Mucosa of rectum (tissue), 2 donors: ENCODE measurements at regions not wholly inside any gene's neighbourhood (a gene's known extent, or its start where the extent isn't known, plus 50 kb on each side); places are given as distances from the start of the nearest gene placed in this dataset.

Experiments used
- H3K27ac ChIP-seq, 2 donors: one replicate each; pipeline ENCODE4 v1.7.0; 2013; ENCODE audit warnings: inconsistent platforms in 2 of 2, low read depth in 2 of 2, low read length in 2 of 2
- H3K27me3 ChIP-seq, 2 donors: one replicate each; pipeline ENCODE4 v1.7.0; 2013; ENCODE audit warnings: low read length in 2 of 2; ENCODE audit not compliant: control insufficient read depth in 2 of 2, insufficient read depth in 2 of 2
- H3K36me3 ChIP-seq, 2 donors: one replicate each; pipeline ENCODE4 v1.7.0; 2013; ENCODE audit warnings: low read length in 2 of 2; ENCODE audit not compliant: control insufficient read depth in 2 of 2, insufficient read depth in 2 of 2
- H3K4me1 ChIP-seq, 2 donors: one replicate each; pipeline ENCODE4 v1.7.0; 2013; ENCODE audit warnings: low read length in 2 of 2, mild to moderate bottlenecking in 1 of 2; ENCODE audit not compliant: control insufficient read depth in 2 of 2, insufficient read depth in 2 of 2
- H3K4me3 ChIP-seq, 2 donors: one replicate each; pipeline ENCODE4 v1.7.0; 2013; ENCODE audit warnings: low read length in 2 of 2
- H3K9ac ChIP-seq, 2 donors: one replicate each; pipeline ENCODE4 v1.7.0; 2013; ENCODE audit warnings: low read length in 2 of 2, low read depth in 1 of 2, mild to moderate bottlenecking in 1 of 2
- H3K9me3 ChIP-seq, 2 donors: one replicate each; pipeline ENCODE4 v1.7.0; 2013; ENCODE audit warnings: low read length in 2 of 2; ENCODE audit not compliant: control insufficient read depth in 2 of 2
- donor health status: healthy.
- donor health status: Normal muscosa, but diverticular disease.

- Histone ChIP-seq H3K27me3 (no peaks in the 10 kb centered on the region), H3K4me3 (no peak overlapping the region), H3K9me3 (no peaks in the 10 kb centered on the region), H3K36me3 (no peaks in the 10 kb centered on the region), H3K4me1 (no peaks in the 10 kb centered on the region), H3K9ac (no peak overlapping the region), H3K27ac (no peak overlapping the region)
These were observed 284.9 kb upstream of the SEMA3D start for GRCh38 chr7:85471740-85472139.

GRCh38 chr7:85471307-85471706 is 284.5 kb upstream of the SEMA3D start:
- H3K4me1 ChIP-seq = no peaks in the 10 kb centered on the region
- no peak overlapping the region for H3K27ac ChIP-seq
- no peaks in the 10 kb centered on the region for H3K9me3 ChIP-seq

GRCh38 chr7:85469446-85470010 is 282.7 kb upstream of the SEMA3D start:
- H3K27ac ChIP-seq = no peak overlapping the region
- no peaks in the 10 kb centered on the region for H3K36me3 ChIP-seq
- H3K4me3 ChIP-seq = no peak overlapping the region
- H3K9ac ChIP-seq = no peak overlapping the region
- H3K27me3 ChIP-seq = no peaks in the 10 kb centered on the region
- no peaks in the 10 kb centered on the region for H3K9me3 ChIP-seq
- no peaks in the 10 kb centered on the region for H3K4me1 ChIP-seq

More at GRCh38 chr7:85471307-85471706, 284.5 kb upstream of the SEMA3D start:
- Histone ChIP-seq H3K4me3 (no peak overlapping the region), H3K36me3 (no peaks in the 10 kb centered on the region), H3K9ac (no peak overlapping the region), H3K27me3 (no peaks in the 10 kb centered on the region)

GRCh38 chr7:85464042-85464651 is 277.3 kb upstream of the SEMA3D start:
- no peaks in the 10 kb centered on the region for H3K4me1 ChIP-seq
- no peak overlapping the region for H3K27ac ChIP-seq
- H3K9ac ChIP-seq = no peak overlapping the region
- no peaks in the 10 kb centered on the region for H3K27me3 ChIP-seq
- no peaks in the 10 kb centered on the region for H3K9me3 ChIP-seq
- H3K4me3 ChIP-seq = no peak overlapping the region
- no peaks in the 10 kb centered on the region for H3K36me3 ChIP-seq

- H3K9ac ChIP-seq = no peak overlapping the region
- H3K9me3 ChIP-seq = no peaks in the 10 kb centered on the region
- no peak overlapping the region for H3K4me3 ChIP-seq
- H3K27me3 ChIP-seq = no peaks in the 10 kb centered on the region
- no peak overlapping the region for H3K27ac ChIP-seq
- H3K4me1 ChIP-seq = no peaks in the 10 kb centered on the region
- no peaks in the 10 kb centered on the region for H3K36me3 ChIP-seq
These were observed 275.8 kb upstream of the SEMA3D start for GRCh38 chr7:85462671-85463070.

GRCh38 chr7:85457911-85458310 is 271.1 kb upstream of the SEMA3D start:
- Histone ChIP-seq H3K27me3 (no peaks in the 10 kb centered on the region), H3K4me1 (no peaks in the 10 kb centered on the region), H3K4me3 (no peak overlapping the region), H3K9me3 (no peaks in the 10 kb centered on the region), H3K27ac (no peak overlapping the region), H3K9ac (no peak overlapping the region), H3K36me3 (no peaks in the 10 kb centered on the region)

- no peaks in the 10 kb centered on the region for H3K27me3 ChIP-seq
- H3K9ac ChIP-seq = no peak overlapping the region
- H3K36me3 ChIP-seq = no peaks in the 10 kb centered on the region
- H3K4me3 ChIP-seq = no peak overlapping the region
- H3K9me3 ChIP-seq = no peaks in the 10 kb centered on the region
- H3K27ac ChIP-seq = no peak overlapping the region
- no peaks in the 10 kb centered on the region for H3K4me1 ChIP-seq
These were observed 269.4 kb upstream of the SEMA3D start for GRCh38 chr7:85456254-85456653.

- H3K9ac ChIP-seq = no peak overlapping the region
- H3K4me3 ChIP-seq = no peak overlapping the region
- no peaks in the 10 kb centered on the region for H3K9me3 ChIP-seq
- no peaks in the 10 kb centered on the region for H3K36me3 ChIP-seq
- no peaks in the 10 kb centered on the region for H3K4me1 ChIP-seq
- no peak overlapping the region for H3K27ac ChIP-seq
- H3K27me3 ChIP-seq = no peaks in the 10 kb centered on the region
These were observed 268.0 kb upstream of the SEMA3D start for GRCh38 chr7:85454904-85455303.

- Histone ChIP-seq H3K36me3 (no peaks in the 10 kb centered on the region), H3K9ac (no peak overlapping the region), H3K27ac (no peak overlapping the region), H3K27me3 (no peaks in the 10 kb centered on the region), H3K4me1 (no peaks in the 10 kb centered on the region), H3K4me3 (no peak overlapping the region), H3K9me3 (no peaks in the 10 kb centered on the region)
These were observed 265.8 kb upstream of the SEMA3D start for GRCh38 chr7:85452674-85453073.

GRCh38 chr7:85449478-85449877 is 262.6 kb upstream of the SEMA3D start:
- no peak overlapping the region for H3K27ac ChIP-seq
- no peaks in the 10 kb centered on the region for H3K9me3 ChIP-seq
- H3K4me3 ChIP-seq = no peak overlapping the region
- H3K4me1 ChIP-seq = no peaks in the 10 kb centered on the region
- no peaks in the 10 kb centered on the region for H3K36me3 ChIP-seq
- H3K9ac ChIP-seq = no peak overlapping the region
- H3K27me3 ChIP-seq = no peaks in the 10 kb centered on the region
